Liver (tissue), 8 donors: ENCODE measurements at regions not wholly inside any gene's neighbourhood (a gene's known extent, or its start where the extent isn't known, plus 50 kb on each side); places are given as distances from the start of the nearest gene placed in this dataset.
A peak's percentile ranks its signal among the peaks of the same experiment; 100 is the strongest.

Source experiments
- DNase-seq: peaks from one replicate; pipeline ENCODE4 v3.0.0-alpha.2; 2017; ENCODE audit warnings: low spot score
- H3K27ac ChIP-seq, 2 donors: one replicate each; pipeline ENCODE4 v1.7.0; 2013; ENCODE audit warnings: inconsistent platforms in 2 of 2, low read length in 2 of 2, control low read depth in 1 of 2, low read depth in 1 of 2, mild to moderate bottlenecking in 1 of 2
- H3K27me3 ChIP-seq, 4 donors: one replicate each; pipeline versions ENCODE4 v1.6.1 to v1.7.0; 2013; ENCODE audit warnings: low read length in 3 of 4, inconsistent platforms in 1 of 4, mild to moderate bottlenecking in 1 of 4, moderate library complexity in 1 of 4; ENCODE audit not compliant: control insufficient read depth in 4 of 4, insufficient read depth in 4 of 4
- H3K36me3 ChIP-seq, 4 donors: one replicate each; pipeline versions ENCODE4 v1.6.1 to v1.7.0; 2013; ENCODE audit warnings: low read length in 3 of 4, mild to moderate bottlenecking in 3 of 4, low read depth in 1 of 4, moderate library complexity in 1 of 4; ENCODE audit not compliant: control insufficient read depth in 4 of 4, insufficient read depth in 3 of 4
- H3K4me1 ChIP-seq, 4 donors: one replicate each; pipeline versions ENCODE4 v1.6.1 to v1.7.0; 2013; ENCODE audit warnings: low read length in 3 of 4, mild to moderate bottlenecking in 3 of 4, moderate library complexity in 1 of 4; ENCODE audit not compliant: control insufficient read depth in 4 of 4, insufficient read depth in 4 of 4
- H3K4me3 ChIP-seq, 3 donors: one replicate each; pipeline versions ENCODE4 v1.6.1 to v1.7.0; 2013; ENCODE audit warnings: low read length in 3 of 3, control low read depth in 1 of 3, low read depth in 1 of 3, mild to moderate bottlenecking in 1 of 3
- H3K9ac ChIP-seq, 2 donors: one replicate each; pipeline ENCODE4 v1.7.0; 2013; ENCODE audit warnings: low read length in 2 of 2, mild to moderate bottlenecking in 2 of 2, moderate library complexity in 2 of 2, control low read depth in 1 of 2, low read depth in 1 of 2
- H3K9me3 ChIP-seq, 4 donors: one replicate each; pipeline versions ENCODE4 v1.6.1 to v1.7.0; 2013; ENCODE audit warnings: low read length in 3 of 4; ENCODE audit not compliant: control insufficient read depth in 4 of 4
- CTCF ChIP-seq: fragments of 150-350 bp; IDR thresholded peaks from 2 replicates; pipeline ENCODE4 v1.5.1; 2017; ENCODE audit warnings: improper control_type of control experiment, low read depth, low read length; ENCODE audit not compliant: missing input control
- EGR1 ChIP-seq, 2 donors: IDR thresholded peaks; 2 replicates each; pipeline ENCODE4 v1.6.1; 2016 to 2018; ENCODE audit warnings: antibody characterized with exemption in 2 of 2, low read depth in 2 of 2
- FOXA1 ChIP-seq: IDR thresholded peaks from 2 replicates; pipeline ENCODE4 v1.6.1; 2016; ENCODE audit warnings: antibody characterized with exemption
- FOXA2 ChIP-seq: IDR thresholded peaks from 2 replicates; pipeline ENCODE4 v1.6.1; 2016; ENCODE audit warnings: antibody characterized with exemption
- GABPA ChIP-seq, 2 donors: IDR thresholded peaks in 1 of 2; conservative IDR thresholded peaks in 1 of 2; 2 replicates each; pipeline ENCODE4 v1.6.1; 2016; ENCODE audit warnings: antibody characterized with exemption in 2 of 2, mild to moderate bottlenecking in 1 of 2, moderate library complexity in 1 of 2
- HNF4A ChIP-seq, 2 donors: conservative IDR thresholded peaks; 2 replicates each; pipeline ENCODE4 v1.6.1; 2016; ENCODE audit warnings: antibody characterized with exemption in 2 of 2, mild to moderate bottlenecking in 2 of 2
- HNF4G ChIP-seq: IDR thresholded peaks from 2 replicates; pipeline ENCODE4 v1.6.1; 2016; ENCODE audit warnings: antibody characterized with exemption
- JUND ChIP-seq, 2 donors: IDR thresholded peaks; 2 replicates each; pipeline ENCODE4 v1.6.1; 2016; ENCODE audit warnings: antibody characterized with exemption in 2 of 2
- MAX ChIP-seq: IDR thresholded peaks from 2 replicates; pipeline ENCODE4 v1.6.1; 2016; ENCODE audit warnings: antibody characterized with exemption
- NR2F2 ChIP-seq: IDR thresholded peaks from 2 replicates; pipeline ENCODE4 v1.6.1; 2016; ENCODE audit warnings: antibody characterized with exemption
- RAD21 ChIP-seq, 2 donors: IDR thresholded peaks; 2 replicates each; pipeline ENCODE4 v1.6.1; 2016; ENCODE audit warnings: antibody characterized with exemption in 2 of 2, mild to moderate bottlenecking in 2 of 2
- REST ChIP-seq: IDR thresholded peaks from 2 replicates; pipeline ENCODE4 v1.6.1; 2016; ENCODE audit warnings: antibody characterized with exemption, mild to moderate bottlenecking
- RXRA ChIP-seq, 2 donors: IDR thresholded peaks; 2 replicates each; pipeline ENCODE4 v1.6.1; 2017 to 2018; ENCODE audit warnings: antibody characterized with exemption in 2 of 2, mild to moderate bottlenecking in 1 of 2
- SP1 ChIP-seq: IDR thresholded peaks from 2 replicates; pipeline ENCODE4 v1.6.1; 2018; ENCODE audit warnings: antibody characterized with exemption, mild to moderate bottlenecking
- TAF1 ChIP-seq: conservative IDR thresholded peaks from 2 replicates; pipeline ENCODE4 v1.6.1; 2016; ENCODE audit warnings: antibody characterized with exemption, mild to moderate bottlenecking
- YY1 ChIP-seq: IDR thresholded peaks from 2 replicates; pipeline ENCODE4 v1.6.1; 2016; ENCODE audit warnings: antibody characterized with exemption, mild to moderate bottlenecking
- ZBTB33 ChIP-seq: IDR thresholded peaks from 2 replicates; pipeline ENCODE4 v1.6.1; 2016; ENCODE audit warnings: antibody characterized with exemption
- WGBS: extraction: QIAGEN DNeasy Blood & Tissue Kit; methylation state at CpG from one replicate; pipeline ENCODE4 v1.1.7; 2013; 5-methylcytosine and 5-hydroxymethylcytosine counted together
- donor health status: healthy.
- donor health status: healthy.
- donor health status: healthy.
- donor health status: healthy.
- donor health status: healthy.

- no peak for DNase-seq
- Histone ChIP-seq H3K27ac (no peak overlapping the region), H3K9ac (no peak overlapping the region), H3K4me1 (no peaks in the 10 kb centered on the region), H3K27me3 (peaks cover 0 to 2% (median 0%) of the 10 kb centered on the region in 4 donors), H3K9me3 (no peaks in the 10 kb centered on the region), H3K4me3 (no peak overlapping the region), H3K36me3 (no peaks in the 10 kb centered on the region)
- no peak for TF ChIP-seq EGR1 (IDR thresholded peaks at IDR 0.05; ENCODE audit: low read depth in 2 of 2)
- TF ChIP-seq YY1, result no peak
- TF ChIP-seq ZBTB33, result no peak
- TF ChIP-seq GABPA (IDR thresholded peaks at IDR 0.05 in 1 of 2, conservative IDR thresholded peaks at IDR 0.05 in 1 of 2), result no peak
- no peak for TF ChIP-seq HNF4A (conservative IDR thresholded peaks at IDR 0.05)
- no peak for TF ChIP-seq TAF1
- no peak for TF ChIP-seq RXRA (IDR thresholded peaks at IDR 0.05)
- TF ChIP-seq MAX, result no peak
- no peak for TF ChIP-seq FOXA1
- TF ChIP-seq SP1, result no peak
- no peak for TF ChIP-seq JUND (IDR thresholded peaks at IDR 0.05)
- no peak for TF ChIP-seq HNF4G
- no peak for TF ChIP-seq RAD21 (IDR thresholded peaks at IDR 0.05)
- no peak for TF ChIP-seq CTCF
- TF ChIP-seq FOXA2, result no peak
- no peak for TF ChIP-seq REST
- 31% methylated on average over 2 of the region's 2 CpGs for WGBS
These were observed 584.4 kb downstream of the KLHL4 start for GRCh38 chrX:88101968-88102367.

GRCh38 chrX:88135735-88136134, 611.3 kb upstream of the CPXCR1 start:
- TF ChIP-seq NR2F2 (no peak), YY1 (no peak), CTCF (no peak), RAD21 (IDR thresholded peaks at IDR 0.05) (peak; percentile 27 to 67), HNF4A (conservative IDR thresholded peaks at IDR 0.05) (no peak)
- no peak overlapping the region for H3K4me3 ChIP-seq
- WGBS, result 26% methylated on average over 3 of the region's 3 CpGs
- no peaks in the 10 kb centered on the region for H3K9me3 ChIP-seq
- DNase-seq, result no peak
- H3K36me3 ChIP-seq, result no peaks in the 10 kb centered on the region
- no peak overlapping the region for H3K9ac ChIP-seq
- peaks cover 0 to 3% (median 0%) of the 10 kb centered on the region in 4 donors for H3K27me3 ChIP-seq
- H3K27ac ChIP-seq, result no peak overlapping the region
- H3K4me1 ChIP-seq, result no peaks in the 10 kb centered on the region
